Osteoblast (primary cell): ENCODE measurements at regions not wholly inside any gene's neighbourhood (a gene's known extent, or its start where the extent isn't known, plus 50 kb on each side); places are given as distances from the start of the nearest gene placed in this dataset.

Experiments
- DNase-seq: peaks from one replicate; pipeline ENCODE4 v3.0.0; 2011; ENCODE audit warnings: low spot score, mixed read lengths; ENCODE audit not compliant: insufficient read length; ENCODE audit errors: missing footprints
- H2AFZ ChIP-seq: 2 replicates; pipeline ENCODE4 v1.6.0; 2011; ENCODE audit warnings: mild to moderate bottlenecking, low read length
- H3K27ac ChIP-seq: 2 replicates; pipeline ENCODE4 v1.5.1; 2011; ENCODE audit warnings: mild to moderate bottlenecking, low read depth, low read length, moderate library complexity
- H3K27me3 ChIP-seq: 2 replicates; pipeline ENCODE4 v1.6.0; 2012; ENCODE audit warnings: mild to moderate bottlenecking, control low read depth, inconsistent platforms, low read length, moderate library complexity; ENCODE audit not compliant: insufficient read depth
- H3K36me3 ChIP-seq: 2 replicates; pipeline ENCODE4 v1.5.1; 2011; ENCODE audit warnings: mild to moderate bottlenecking, low read length, control low read depth, moderate library complexity; ENCODE audit not compliant: insufficient read depth
- H3K4me1 ChIP-seq: 2 replicates; pipeline ENCODE4 v1.5.1; 2011; ENCODE audit warnings: mild to moderate bottlenecking, low read length, control low read depth, moderate library complexity; ENCODE audit not compliant: insufficient read depth
- H3K4me2 ChIP-seq: 2 replicates; pipeline ENCODE4 v1.6.0; 2011; ENCODE audit warnings: mild to moderate bottlenecking, low read length; ENCODE audit not compliant: insufficient read depth
- H3K4me3 ChIP-seq: fragments of 200-600 bp; sonication (generic); 3 replicates; pipeline ENCODE4 v1.5.1; 2012; ENCODE audit warnings: mild to moderate bottlenecking, low read length, inconsistent platforms; ENCODE audit not compliant: insufficient read depth
- H3K79me2 ChIP-seq: 2 replicates; pipeline ENCODE4 v1.6.0; 2012; ENCODE audit warnings: mild to moderate bottlenecking, low read length, control low read depth, inconsistent platforms; ENCODE audit not compliant: insufficient read depth
- H3K9me3 ChIP-seq: 2 replicates; pipeline ENCODE4 v1.5.1; 2011; ENCODE audit warnings: low read depth, low read length, control low read depth
- H4K20me1 ChIP-seq: 2 replicates; pipeline ENCODE4 v1.6.0; 2012; ENCODE audit warnings: mild to moderate bottlenecking, low read length, control low read depth; ENCODE audit not compliant: insufficient read depth
- CTCF ChIP-seq: IDR thresholded peaks from 2 replicates; pipeline ENCODE4 v1.5.1; 2011; ENCODE audit warnings: mild to moderate bottlenecking, low read depth, low read length, moderate library complexity; ENCODE audit errors: extremely low read depth

- H2AFZ ChIP-seq: no peak overlapping the region
- H3K4me2 ChIP-seq: no peak overlapping the region
- no peaks in the 10 kb centered on the region for H3K9me3 ChIP-seq
- H3K4me3 ChIP-seq: no peak overlapping the region
- no peak for DNase-seq
- H3K79me2 ChIP-seq: no peaks in the 10 kb centered on the region
- H3K36me3 ChIP-seq: no peaks in the 10 kb centered on the region
- H4K20me1 ChIP-seq: no peaks in the 10 kb centered on the region
- TF ChIP-seq CTCF: no peak
- no peaks in the 10 kb centered on the region for H3K27me3 ChIP-seq
- no peaks in the 10 kb centered on the region for H3K4me1 ChIP-seq
- no peak overlapping the region for H3K27ac ChIP-seq
These were observed 145.8 kb upstream of the ARHGAP20 start for GRCh38 chr11:110857892-110858546.

- Histone ChIP-seq H3K79me2 (no peaks in the 10 kb centered on the region), H3K4me3 (no peak overlapping the region), H3K27ac (no peak overlapping the region), H3K4me2 (no peak overlapping the region), H3K4me1 (no peaks in the 10 kb centered on the region), H2AFZ (no peak overlapping the region), H3K27me3 (no peaks in the 10 kb centered on the region), H3K9me3 (no peaks in the 10 kb centered on the region), H3K36me3 (no peaks in the 10 kb centered on the region), H4K20me1 (no peaks in the 10 kb centered on the region)
- DNase-seq: peak; percentile 60
- TF ChIP-seq CTCF: no peak
These were observed 145.0 kb upstream of the ARHGAP20 start for GRCh38 chr11:110856996-110857812.

- H3K4me3 ChIP-seq: no peak overlapping the region
- H3K27ac ChIP-seq: no peak overlapping the region
- H4K20me1 ChIP-seq: no peaks in the 10 kb centered on the region
- H3K79me2 ChIP-seq: no peaks in the 10 kb centered on the region
- no peaks in the 10 kb centered on the region for H3K9me3 ChIP-seq
- H3K4me1 ChIP-seq: no peaks in the 10 kb centered on the region
- no peak overlapping the region for H3K4me2 ChIP-seq
- no peak for TF ChIP-seq CTCF
- H2AFZ ChIP-seq: no peak overlapping the region
- H3K36me3 ChIP-seq: no peaks in the 10 kb centered on the region
- no peak for DNase-seq
- no peaks in the 10 kb centered on the region for H3K27me3 ChIP-seq
These were observed 144.1 kb upstream of the ARHGAP20 start for GRCh38 chr11:110856340-110856739.

GRCh38 chr11:110855191-110855590 is 143.0 kb upstream of the ARHGAP20 start:
- no peak for TF ChIP-seq CTCF
- no peak overlapping the region for H3K4me2 ChIP-seq
- no peak for DNase-seq
- no peak overlapping the region for H3K27ac ChIP-seq
- H2AFZ ChIP-seq: no peak overlapping the region
- H3K4me1 ChIP-seq: no peaks in the 10 kb centered on the region
- no peaks in the 10 kb centered on the region for H3K9me3 ChIP-seq
- H3K36me3 ChIP-seq: no peaks in the 10 kb centered on the region
- no peaks in the 10 kb centered on the region for H4K20me1 ChIP-seq
- H3K4me3 ChIP-seq: no peak overlapping the region
- no peaks in the 10 kb centered on the region for H3K79me2 ChIP-seq
- no peaks in the 10 kb centered on the region for H3K27me3 ChIP-seq
